HCT116 (cell line): ENCODE measurements at regions not wholly inside any gene's neighbourhood (a gene's known extent, or its start where the extent isn't known, plus 50 kb on each side); places are given as distances from the start of the nearest gene placed in this dataset.
"Not testable (repeated sequence)": the region's sequence is repeated elsewhere in the genome, so short reads cannot be mapped to it uniquely, and the experiment has no call there.

Experiments used
- ATAC-seq: fragments of 200-7000 bp; cut with Tn5 transposase; 2 replicates; pipeline ENCODE4 v1.9.1; 2020; ENCODE audit warnings: mild to moderate bottlenecking, moderate library complexity
- BruUV-seq: library from RNA; stranded (reverse); fragments of 400-500 nt; replicated peaks from 2 replicates; lab custom pipeline; 2021; lab: Mats Ljungman, UMichigan
- CTCF ChIA-PET: fragments of 300-600 bp; sonication (Branson Sonifier 250); formaldehyde crosslinking; loops from one replicate; lab custom pipeline; 2021; ENCODE audit warnings: antibody characterized with exemption; lab: Charles Lee
- POLR2A ChIA-PET: fragments of 300-600, 350-600 bp; sonication (Branson Sonifier 250); formaldehyde crosslinking; loops from one replicate; lab custom pipeline; 2021; ENCODE audit warnings: antibody characterized with exemption; lab: Charles Lee
- RAD21 ChIA-PET, 2 experiments: fragments of 300-600 bp; sonication (Branson Sonifier 250); formaldehyde crosslinking; loops; one replicate each; lab custom pipeline; 2023; ENCODE audit warnings: low total read pairs in 2 of 2; ENCODE audit not compliant: uncharacterized antibody in 2 of 2, unreplicated experiment in 2 of 2, low non-redundant PET in 1 of 2; lab: Charles Lee
- DNase-seq: peaks from one replicate; pipeline ENCODE4 v3.0.0-alpha.2; 2010; ENCODE audit warnings: low read depth, low spot score
- H2AFZ ChIP-seq: fragments of 200-600 bp; shearing (Covaris generic), sonication (generic); 2 replicates; pipeline ENCODE4 v1.6.1; 2017; ENCODE audit warnings: low read depth, mixed run types, mixed read lengths, antibody characterized with exemption, low read length; ENCODE audit not compliant: poor library complexity, severe bottlenecking
- H3K27ac ChIP-seq: 2 replicates; pipeline ENCODE4 v1.5.1; 2012; ENCODE audit warnings: low read depth, low read length
- H3K27me3 ChIP-seq: fragments of 200-600 bp; sonication (generic); 2 replicates; pipeline ENCODE4 v1.6.1; 2016; ENCODE audit warnings: mixed run types, low read length, mixed read lengths; ENCODE audit not compliant: insufficient read depth
- H3K36me3 ChIP-seq, 2 experiments: fragments of 200-500 bp in 1 of 2; fragments of 200-600 bp in 1 of 2; sonication (Bioruptor generic) in 1 of 2; sonication (generic) in 1 of 2; 2 replicates each; pipeline versions ENCODE4 v1.5.1 to v1.6.1; 2014 to 2016; ENCODE audit warnings: low read length in 2 of 2, inconsistent platforms in 1 of 2, mixed read lengths in 1 of 2, mixed run types in 1 of 2; ENCODE audit not compliant: insufficient read depth in 2 of 2, control insufficient read depth in 1 of 2
- H3K4me1 ChIP-seq, 2 experiments: fragments of 200-600 bp in 1 of 2; sonication (generic) in 1 of 2; 2 replicates each; pipeline versions ENCODE4 v1.5.1 to v1.6.1; 2012 to 2017; ENCODE audit warnings: low read length in 2 of 2, inconsistent platforms in 1 of 2, mild to moderate bottlenecking in 1 of 2, mixed read lengths in 1 of 2, mixed run types in 1 of 2, moderate library complexity in 1 of 2; ENCODE audit not compliant: insufficient read depth in 2 of 2, control insufficient read depth in 1 of 2
- H3K4me2 ChIP-seq: fragments of 200-600 bp; sonication (generic); 2 replicates; pipeline ENCODE4 v1.6.1; 2017; ENCODE audit warnings: mixed run types, low read length, mixed read lengths
- H3K4me3 ChIP-seq, 2 experiments: fragments of 200-600 bp in 1 of 2; sonication (generic) in 1 of 2; replicated peaks in 1 of 2; 2 replicates each; pipeline ENCODE4 v1.5.1; 2011 to 2016; ENCODE audit warnings: low read length in 2 of 2, control low read depth in 1 of 2, low read depth in 1 of 2, mild to moderate bottlenecking in 1 of 2, mixed read lengths in 1 of 2, mixed run types in 1 of 2
- H3K79me2 ChIP-seq: fragments of 200-600 bp; sonication (generic); 2 replicates; pipeline ENCODE4 v1.6.1; 2017; ENCODE audit warnings: mild to moderate bottlenecking, mixed run types, low read length, moderate library complexity, mixed read lengths; ENCODE audit not compliant: insufficient read depth
- H3K9ac ChIP-seq: fragments of 200-600 bp; sonication (generic); 2 replicates; pipeline ENCODE4 v1.6.1; 2016; ENCODE audit warnings: low read length, mixed read lengths
- H3K9me2 ChIP-seq: fragments of 200-600 bp; sonication (generic), shearing (Covaris generic); 2 replicates; pipeline ENCODE4 v1.6.1; 2017; ENCODE audit warnings: mixed run types, mild to moderate bottlenecking, moderate library complexity; ENCODE audit not compliant: insufficient read depth
- H3K9me3 ChIP-seq, 2 experiments: fragments of 200-500 bp in 1 of 2; fragments of 200-600 bp in 1 of 2; sonication (Bioruptor generic) in 1 of 2; sonication (generic) in 1 of 2; 2 replicates each; pipeline ENCODE4 v1.6.1; 2014 to 2017; ENCODE audit warnings: low read length in 2 of 2, mixed read lengths in 2 of 2, inconsistent platforms in 1 of 2, low read depth in 1 of 2, mild to moderate bottlenecking in 1 of 2, mixed run types in 1 of 2, moderate library complexity in 1 of 2; ENCODE audit not compliant: control insufficient read depth in 1 of 2, insufficient read depth in 1 of 2
- H4K20me1 ChIP-seq: fragments of 200-600 bp; sonication (generic), shearing (Covaris generic); 2 replicates; pipeline ENCODE4 v1.6.1; 2017; ENCODE audit warnings: mixed run types, mild to moderate bottlenecking, moderate library complexity; ENCODE audit not compliant: insufficient read depth
- CEBPB ChIP-seq: IDR thresholded peaks from 2 replicates; pipeline ENCODE4 v1.6.1; 2012; ENCODE audit warnings: low read depth
- EGR1 ChIP-seq: IDR thresholded peaks from 2 replicates; pipeline ENCODE4 v1.6.1; 2012; ENCODE audit warnings: low read depth
- ELF1 ChIP-seq: IDR thresholded peaks from 2 replicates; pipeline ENCODE4 v1.6.1; 2012; ENCODE audit warnings: low read depth, borderline replicate concordance
- EZH2 ChIP-seq: fragments of 200-600 bp; sonication (generic); IDR thresholded peaks from 2 replicates; pipeline ENCODE4 v1.6.1; 2017; ENCODE audit warnings: antibody characterized with exemption, mixed run types
- EZH2phosphoT487 ChIP-seq: fragments of 200-600 bp; IDR thresholded peaks from 2 replicates; pipeline ENCODE4 v1.6.1; 2018; ENCODE audit warnings: antibody characterized with exemption, borderline replicate concordance
- FOSL1 ChIP-seq: IDR thresholded peaks from 2 replicates; pipeline ENCODE4 v1.6.1; 2012; ENCODE audit warnings: low read depth
- JUND ChIP-seq: IDR thresholded peaks from 2 replicates; pipeline ENCODE4 v1.6.1; 2012
- POLR2A ChIP-seq: IDR thresholded peaks from 2 replicates; pipeline ENCODE4 v1.7.0; 2011; ENCODE audit warnings: borderline replicate concordance; ENCODE audit not compliant: insufficient read depth, insufficient read length; ENCODE audit errors: extremely low read depth
- POLR2AphosphoS5 ChIP-seq: IDR thresholded peaks from 2 replicates; pipeline ENCODE4 v1.6.1; 2011; ENCODE audit warnings: mild to moderate bottlenecking, low read depth, low read length, moderate library complexity
- REST ChIP-seq: IDR thresholded peaks from 2 replicates; pipeline ENCODE4 v1.6.1; 2012; ENCODE audit warnings: low read depth
- SIN3A ChIP-seq: IDR thresholded peaks from 2 replicates; pipeline ENCODE4 v1.6.1; 2012; ENCODE audit warnings: low read depth
- TCF7L2 ChIP-seq: IDR thresholded peaks from 2 replicates; pipeline ENCODE4 v1.7.0; 2011; ENCODE audit warnings: borderline replicate concordance, inconsistent platforms; ENCODE audit not compliant: insufficient read depth, insufficient read length; ENCODE audit errors: extremely low read depth
- YY1 ChIP-seq: IDR thresholded peaks from 2 replicates; pipeline ENCODE4 v1.6.1; 2011; ENCODE audit warnings: low read length, low read depth, moderate library complexity, mild to moderate bottlenecking; ENCODE audit not compliant: insufficient replicate concordance; ENCODE audit errors: extremely low read depth
- ZBTB33 ChIP-seq: IDR thresholded peaks from 2 replicates; pipeline ENCODE4 v1.6.1; 2011; ENCODE audit warnings: mild to moderate bottlenecking, low read length, moderate library complexity; ENCODE audit not compliant: insufficient replicate concordance; ENCODE audit errors: extremely low read depth
- ZFX ChIP-seq: fragments of 450-650 bp; IDR thresholded peaks from 2 replicates; pipeline ENCODE4 v1.6.1; 2017
- ZNF274 ChIP-seq: fragments of 200-500 bp; sonication (Bioruptor generic); IDR thresholded peaks from 2 replicates; pipeline ENCODE4 v1.6.1; 2014; ENCODE audit warnings: mild to moderate bottlenecking, low read depth, low read length, inconsistent platforms
- intact Hi-C: fragments of 100-400 bp; cut with micrococcal nuclease; formaldehyde crosslinking; loops from 2 replicates; pipeline ENCODE4 v1.10.0; 2022
- TF ChIP-seq, protein P1 (sequence below): IDR thresholded peaks from 2 replicates; pipeline ENCODE4 v1.6.1; 2012
- TF ChIP-seq, protein P2 (sequence below): IDR thresholded peaks from 2 replicates; pipeline ENCODE4 v1.6.1; 2012

DNA sequence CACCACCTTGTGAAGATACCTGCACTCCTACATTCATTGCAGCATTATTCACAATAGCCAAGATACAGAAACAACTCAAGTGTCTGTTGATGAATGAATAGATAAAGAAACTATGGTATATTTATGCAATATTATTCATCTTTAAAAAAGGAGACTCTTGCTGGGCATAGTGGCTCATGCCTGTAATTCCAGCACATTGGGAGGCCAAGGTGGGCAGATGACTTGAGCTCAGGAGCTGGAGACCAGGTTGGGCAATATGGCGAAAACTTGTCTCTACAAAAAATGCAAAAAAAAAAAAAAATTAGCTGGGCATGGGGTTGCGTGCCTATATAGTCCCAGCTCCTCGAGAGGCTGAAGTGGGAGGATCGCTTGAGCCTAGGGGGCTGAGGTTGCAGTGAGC, 119.8 kb downstream of the GJA1 start:
- CTCF ChIA-PET: no interaction called here
- TF ChIP-seq FOSL1: no peak
- TF ChIP-seq ELF1: no peak
- TF ChIP-seq ZNF274: no peak
- no peak for TF ChIP-seq EGR1
- TF ChIP-seq ZBTB33: no peak
- no peak for TF ChIP-seq JUND
- no peak for TF ChIP-seq SIN3A
- TF ChIP-seq TCF7L2: no peak
- TF ChIP-seq CEBPB: no peak
- TF ChIP-seq, protein P1, sequence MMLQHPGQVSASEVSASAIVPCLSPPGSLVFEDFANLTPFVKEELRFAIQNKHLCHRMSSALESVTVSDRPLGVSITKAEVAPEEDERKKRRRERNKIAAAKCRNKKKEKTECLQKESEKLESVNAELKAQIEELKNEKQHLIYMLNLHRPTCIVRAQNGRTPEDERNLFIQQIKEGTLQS: no peak
- TF ChIP-seq, protein P2, sequence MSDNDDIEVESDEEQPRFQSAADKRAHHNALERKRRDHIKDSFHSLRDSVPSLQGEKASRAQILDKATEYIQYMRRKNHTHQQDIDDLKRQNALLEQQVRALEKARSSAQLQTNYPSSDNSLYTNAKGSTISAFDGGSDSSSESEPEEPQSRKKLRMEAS: no peak
- no peak for TF ChIP-seq EZH2phosphoT487
- TF ChIP-seq EZH2: no peak
- TF ChIP-seq REST: no peak
- no peak for TF ChIP-seq POLR2A
- no peak for TF ChIP-seq YY1
- TF ChIP-seq POLR2AphosphoS5: no peak
- TF ChIP-seq ZFX: no peak
- TF ChIP-seq, all 23 proteins: peak for 0
- ChIA-PET POLR2A (no interaction called here), RAD21 (no interaction called here)
- intact Hi-C loops: no loop called here
- Histone ChIP-seq H3K4me2 (no peak overlapping the region), H3K27me3 (no peaks in the 10 kb centered on the region), H3K9ac (no peak overlapping the region), H3K36me3 (no peaks in the 10 kb centered on the region), H3K4me1 (no peaks in the 10 kb centered on the region), H3K9me3 (no peaks in the 10 kb centered on the region), H4K20me1 (no peaks in the 10 kb centered on the region), H3K4me3 (no peak overlapping the region), H3K27ac (no peak overlapping the region), H3K79me2 (no peaks in the 10 kb centered on the region), H2AFZ (no peak overlapping the region), H3K9me2 (no peaks in the 10 kb centered on the region)
- DNase-seq (no peak), ATAC-seq (no peak)
- BruUV-seq: no TSS peak

DNA sequence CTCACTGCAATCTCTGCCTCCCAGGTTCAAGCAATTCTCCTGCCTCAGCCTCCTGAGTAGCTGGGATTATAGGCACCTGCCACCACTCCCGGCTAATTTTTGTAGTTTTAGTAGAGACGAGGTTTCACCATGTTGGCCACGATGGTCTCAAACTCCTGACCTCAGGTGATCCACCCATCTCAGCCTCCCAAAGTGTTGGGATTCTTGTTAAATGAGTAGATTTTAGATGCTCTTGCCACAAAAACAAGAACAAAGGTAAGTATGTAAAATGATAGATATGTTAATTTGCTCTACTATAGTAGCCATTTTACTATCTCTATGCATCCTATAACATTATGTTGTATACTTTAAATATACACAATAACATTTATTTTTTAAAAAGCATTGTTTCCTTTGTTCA, 120.7 kb downstream of the GJA1 start:
- H4K20me1 ChIP-seq, H3K4me2 ChIP-seq, BruUV-seq, RAD21 ChIA-PET, H3K9me2 ChIP-seq, H2AFZ ChIP-seq, H3K27me3 ChIP-seq, H3K27ac ChIP-seq, intact Hi-C loops, DNase-seq, H3K79me2 ChIP-seq, H3K4me1 ChIP-seq, CTCF ChIA-PET, H3K36me3 ChIP-seq, ATAC-seq, H3K9ac ChIP-seq, H3K4me3 ChIP-seq, POLR2A ChIA-PET, H3K9me3 ChIP-seq: not testable (repeated sequence)
